ENCODE measurements at regions not wholly inside any gene's neighbourhood (a gene's known extent, or its start where the extent isn't known, plus 50 kb on each side); places are given as distances from the start of the nearest gene placed in this dataset.

DNA sequence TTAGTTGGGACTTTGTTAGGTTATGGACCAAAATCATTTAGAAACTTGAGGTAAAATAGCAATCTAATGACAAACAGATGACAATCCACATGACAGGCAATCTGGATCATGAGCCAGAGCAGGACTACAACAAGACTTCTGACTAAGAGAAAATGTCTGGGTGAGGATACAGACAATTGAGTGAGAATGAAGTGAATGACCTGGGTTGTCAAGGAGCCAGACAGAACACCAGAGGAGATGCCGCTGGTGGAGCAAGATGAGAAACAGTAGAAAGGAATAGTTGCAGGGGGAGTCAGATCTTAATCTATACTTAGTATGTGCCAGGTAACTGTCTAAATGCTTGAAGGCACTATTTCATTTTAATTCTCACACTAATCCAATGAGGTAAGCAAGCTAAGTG is 277.8 kb downstream of the PRELID2 start:
- peaks cover 29% of the 10 kb centered on the region for H3K4me1 ChIP-seq (ENCODE audit: insufficient read depth, low read length, poor library complexity, severe bottlenecking)
- no peak overlapping the region for H3K4me3 ChIP-seq (ENCODE audit: low read depth, low read length, poor library complexity, severe bottlenecking)
- BruUV-seq (replicated peaks) = no TSS peak
- TF ChIP-seq, protein P1, sequence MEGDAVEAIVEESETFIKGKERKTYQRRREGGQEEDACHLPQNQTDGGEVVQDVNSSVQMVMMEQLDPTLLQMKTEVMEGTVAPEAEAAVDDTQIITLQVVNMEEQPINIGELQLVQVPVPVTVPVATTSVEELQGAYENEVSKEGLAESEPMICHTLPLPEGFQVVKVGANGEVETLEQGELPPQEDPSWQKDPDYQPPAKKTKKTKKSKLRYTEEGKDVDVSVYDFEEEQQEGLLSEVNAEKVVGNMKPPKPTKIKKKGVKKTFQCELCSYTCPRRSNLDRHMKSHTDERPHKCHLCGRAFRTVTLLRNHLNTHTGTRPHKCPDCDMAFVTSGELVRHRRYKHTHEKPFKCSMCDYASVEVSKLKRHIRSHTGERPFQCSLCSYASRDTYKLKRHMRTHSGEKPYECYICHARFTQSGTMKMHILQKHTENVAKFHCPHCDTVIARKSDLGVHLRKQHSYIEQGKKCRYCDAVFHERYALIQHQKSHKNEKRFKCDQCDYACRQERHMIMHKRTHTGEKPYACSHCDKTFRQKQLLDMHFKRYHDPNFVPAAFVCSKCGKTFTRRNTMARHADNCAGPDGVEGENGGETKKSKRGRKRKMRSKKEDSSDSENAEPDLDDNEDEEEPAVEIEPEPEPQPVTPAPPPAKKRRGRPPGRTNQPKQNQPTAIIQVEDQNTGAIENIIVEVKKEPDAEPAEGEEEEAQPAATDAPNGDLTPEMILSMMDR (conservative IDR thresholded peaks at IDR 0.05; ENCODE audit: low read depth, low read length) = no peak
- no peak for TF ChIP-seq EZH2 (IDR thresholded peaks at IDR 0.05; ENCODE audit: borderline replicate concordance, low read depth, low read length, poor library complexity, severe bottlenecking)
- no peaks in the 10 kb centered on the region for H3K27me3 ChIP-seq (replicated peaks; ENCODE audit: insufficient read depth, low read depth, low read length, poor library complexity)
- ChIA-PET CTCF (no interaction called here), POLR2A (ENCODE audit: low non-redundant PET) (no interaction called here)
- no peaks in the 10 kb centered on the region for H3K36me3 ChIP-seq (ENCODE audit: insufficient read depth, low read length, poor library complexity, severe bottlenecking)
- H3K27ac ChIP-seq (ENCODE audit: low read depth, low read length, poor library complexity, severe bottlenecking) = no peak overlapping the region
- H3K9me3 ChIP-seq (ENCODE audit: low read depth, low read length, poor library complexity, severe bottlenecking) = no peaks in the 10 kb centered on the region
- intact Hi-C loops (cut with micrococcal nuclease; ENCODE audit: unreplicated experiment) = no loop called here
- DNase-seq (ENCODE audit: low spot score) = no peak

DNA sequence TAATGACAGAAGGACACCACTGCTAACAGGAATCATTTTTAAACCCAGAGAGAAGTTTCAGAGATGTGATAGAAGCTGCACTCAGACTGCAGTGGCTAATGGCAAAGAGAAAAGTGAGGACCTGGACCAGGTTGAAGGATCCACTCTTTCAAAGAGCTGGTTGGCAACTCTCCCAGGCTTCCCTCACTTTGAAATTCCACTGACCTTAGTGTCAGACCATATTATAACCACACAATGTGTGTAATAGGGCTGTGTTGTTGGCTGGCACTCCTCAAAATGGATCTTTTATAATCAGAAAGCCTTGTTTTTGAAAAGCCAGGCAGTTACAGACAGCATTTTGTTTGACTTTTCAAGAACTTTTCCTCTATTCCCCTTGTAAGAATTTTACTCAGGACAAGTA is 280.7 kb downstream of the PRELID2 start:
- POLR2A ChIA-PET (ENCODE audit: low non-redundant PET) = no interaction called here
- H3K27ac ChIP-seq (ENCODE audit: low read depth, low read length, poor library complexity, severe bottlenecking) = no peak overlapping the region

DNA sequence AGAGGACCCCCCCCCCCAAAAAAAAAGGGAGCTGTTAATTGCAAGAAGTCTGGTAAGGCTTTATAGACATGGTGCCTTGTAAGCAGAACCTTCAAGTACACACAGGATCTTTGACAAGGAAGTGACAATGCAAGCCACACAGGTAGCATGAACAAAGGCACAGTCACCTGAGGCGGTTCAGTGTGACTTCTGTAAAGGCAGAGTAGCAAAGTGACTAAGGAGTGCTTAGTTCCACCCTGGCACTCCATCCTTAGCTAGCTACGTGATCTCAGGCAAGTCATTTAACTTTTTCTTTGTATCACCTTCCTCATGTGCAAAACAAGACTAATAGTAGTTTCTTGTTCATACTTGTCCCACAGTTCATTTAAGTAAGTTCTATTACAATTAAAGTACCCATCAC is 282.0 kb downstream of the PRELID2 start:
- Histone ChIP-seq H3K36me3 (ENCODE audit: insufficient read depth, low read length, poor library complexity, severe bottlenecking) (no peaks in the 10 kb centered on the region), H3K27me3 (replicated peaks; ENCODE audit: insufficient read depth, low read depth, low read length, poor library complexity) (no peaks in the 10 kb centered on the region), H3K27ac (ENCODE audit: low read depth, low read length, poor library complexity, severe bottlenecking) (no peak overlapping the region), H3K4me3 (ENCODE audit: low read depth, low read length, poor library complexity, severe bottlenecking) (no peak overlapping the region), H3K9me3 (ENCODE audit: low read depth, low read length, poor library complexity, severe bottlenecking) (no peaks in the 10 kb centered on the region), H3K4me1 (ENCODE audit: insufficient read depth, low read length, poor library complexity, severe bottlenecking) (no peaks in the 10 kb centered on the region)
- POLR2A ChIA-PET (ENCODE audit: low non-redundant PET) = no interaction called here
- no TSS peak for BruUV-seq (replicated peaks)
- DNase-seq (ENCODE audit: low spot score) = no peak
- no peak for TF ChIP-seq EZH2 (IDR thresholded peaks at IDR 0.05; ENCODE audit: borderline replicate concordance, low read depth, low read length, poor library complexity, severe bottlenecking)
- TF ChIP-seq, protein P1 (conservative IDR thresholded peaks at IDR 0.05; ENCODE audit: low read depth, low read length) = no peak
- intact Hi-C loops (cut with micrococcal nuclease; ENCODE audit: unreplicated experiment) = no loop called here
- CTCF ChIA-PET = interaction anchor here (0.7 kb wide), 1 partner anchor 16 kb away, joined by 3 read pairs; no protein-coding TSS in a partner anchor

More for the DNA sequence above, 280.7 kb downstream of the PRELID2 start:
- CTCF ChIA-PET = no interaction called here
- TF ChIP-seq EZH2 (IDR thresholded peaks at IDR 0.05; ENCODE audit: borderline replicate concordance, low read depth, low read length, poor library complexity, severe bottlenecking) = no peak
- TF ChIP-seq, protein P1 (conservative IDR thresholded peaks at IDR 0.05; ENCODE audit: low read depth, low read length) = no peak
- no peak for DNase-seq (ENCODE audit: low spot score)
- Histone ChIP-seq H3K27me3 (replicated peaks; ENCODE audit: insufficient read depth, low read depth, low read length, poor library complexity) (no peaks in the 10 kb centered on the region), H3K9me3 (ENCODE audit: low read depth, low read length, poor library complexity, severe bottlenecking) (no peaks in the 10 kb centered on the region), H3K4me3 (ENCODE audit: low read depth, low read length, poor library complexity, severe bottlenecking) (no peak overlapping the region), H3K36me3 (ENCODE audit: insufficient read depth, low read length, poor library complexity, severe bottlenecking) (no peaks in the 10 kb centered on the region), H3K4me1 (ENCODE audit: insufficient read depth, low read length, poor library complexity, severe bottlenecking) (peaks cover 3% of the 10 kb centered on the region)
- BruUV-seq (replicated peaks) = no TSS peak
- intact Hi-C loops (cut with micrococcal nuclease; ENCODE audit: unreplicated experiment) = no loop called here

Data from A673 (cell line).